RCC 7860 (cell line): ENCODE measurements at regions not wholly inside any gene's neighbourhood (a gene's known extent, or its start where the extent isn't known, plus 50 kb on each side); places are given as distances from the start of the nearest gene placed in this dataset.

Source experiments
- DNase-seq: peaks from one replicate; pipeline ENCODE4 v3.0.0-alpha.2; 2015; ENCODE audit warnings: low spot score
- FAIRE-seq: peaks from 2 replicates; lab custom pipeline; 2012; peaks lifted over from hg19 to GRCh38; lab: Jason Lieb, UNC

- FAIRE-seq (no peak), DNase-seq (no peak)
Measured at GRCh38 chr18:37964885-37965571, 399.4 kb upstream of the CELF4 start.

GRCh38 chr18:37963837-37964236, 398.2 kb upstream of the CELF4 start:
- no peak for FAIRE-seq
- DNase-seq: no peak

DNA sequence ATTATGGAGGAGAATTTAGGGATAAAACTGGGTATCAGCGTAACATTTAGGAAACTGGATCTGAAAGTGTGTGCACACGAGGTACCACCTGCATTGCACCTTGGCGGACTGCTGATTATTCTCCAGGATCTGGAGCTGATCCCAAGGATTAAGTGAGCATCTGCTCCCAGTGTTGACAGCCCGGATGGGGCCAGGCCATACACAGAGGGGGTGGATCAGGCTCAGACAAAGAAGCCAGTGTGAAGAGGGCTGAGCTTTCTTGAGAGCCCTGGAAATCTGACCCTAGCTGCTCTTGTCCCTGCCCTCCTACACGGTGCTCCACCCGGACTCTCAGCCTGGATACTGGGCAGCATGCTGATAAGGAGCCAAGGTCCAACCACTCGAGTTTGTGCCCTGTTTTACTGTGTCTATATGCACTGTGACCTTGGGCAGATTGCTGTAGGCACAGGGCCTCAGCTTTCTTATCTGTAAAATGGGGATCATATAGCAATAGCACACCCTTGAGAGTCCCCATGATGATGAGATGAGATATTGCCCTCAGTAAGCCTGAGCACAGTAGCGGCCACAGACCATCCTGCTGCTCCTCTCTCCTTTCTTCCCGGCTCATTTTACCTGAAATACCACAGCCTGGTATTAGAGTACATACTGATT, 396.8 kb upstream of the CELF4 start:
- FAIRE-seq (no peak), DNase-seq (no peak)

DNA sequence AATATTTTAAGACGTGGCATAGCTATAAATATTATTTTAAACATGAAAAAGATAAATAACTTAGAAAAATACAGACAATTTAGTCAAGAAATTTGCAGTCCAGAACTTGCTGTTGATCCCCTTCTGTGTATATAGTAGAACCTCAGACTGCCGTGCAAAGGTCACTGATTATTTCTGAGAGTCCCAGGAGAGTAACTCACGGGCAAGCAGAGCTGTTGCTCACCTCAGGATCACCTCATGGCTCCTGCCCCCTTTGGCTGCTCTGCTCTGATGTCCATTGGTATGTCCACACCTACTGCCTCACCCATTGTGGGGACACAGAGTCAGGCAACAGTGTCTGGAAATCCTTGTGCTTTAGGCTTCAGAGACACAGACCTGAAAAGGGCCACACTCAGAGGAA, 392.9 kb upstream of the CELF4 start:
- FAIRE-seq (no peak), DNase-seq (no peak)

DNA sequence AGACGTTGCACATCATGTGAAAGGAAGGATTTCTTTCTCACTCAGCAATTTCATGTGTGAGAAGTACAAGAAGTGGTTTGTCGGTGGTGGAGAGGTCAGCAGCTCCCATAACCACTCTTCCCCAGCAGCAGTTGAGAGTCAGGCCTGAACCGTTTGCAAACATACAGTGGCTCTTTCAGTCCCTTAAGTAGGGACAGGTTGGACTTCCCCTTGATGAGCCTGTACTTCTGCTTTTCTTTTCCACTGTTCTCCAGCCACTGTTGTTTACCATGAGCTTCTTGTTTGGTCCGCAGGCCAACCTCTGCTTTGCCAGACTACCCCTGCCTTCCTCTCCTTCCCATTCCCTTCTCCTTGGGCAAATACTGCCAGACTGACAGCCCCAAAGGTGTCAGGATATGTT, 391.3 kb upstream of the CELF4 start:
- FAIRE-seq (no peak), DNase-seq (no peak)

DNA sequence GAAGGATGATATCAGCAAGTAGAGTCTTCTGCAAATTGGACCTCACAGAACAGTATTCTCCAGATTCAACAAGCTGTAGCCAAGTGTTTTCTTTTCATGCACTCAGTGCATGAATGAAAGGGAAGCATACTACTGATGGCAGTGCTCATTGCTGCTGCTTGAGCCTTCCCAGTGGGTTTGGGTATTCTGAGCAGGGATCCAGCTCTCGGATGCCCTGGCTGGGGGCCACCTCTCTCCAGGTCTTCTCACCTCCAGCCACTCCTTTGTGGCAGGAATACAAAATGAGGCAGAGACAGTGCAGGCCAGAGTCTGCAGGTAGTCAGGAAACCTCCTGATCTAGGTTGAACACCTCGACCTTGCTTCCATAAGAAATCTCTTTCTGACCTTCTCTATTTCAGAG, 390.4 kb upstream of the CELF4 start:
- FAIRE-seq: no peak
- DNase-seq: no peak

DNA sequence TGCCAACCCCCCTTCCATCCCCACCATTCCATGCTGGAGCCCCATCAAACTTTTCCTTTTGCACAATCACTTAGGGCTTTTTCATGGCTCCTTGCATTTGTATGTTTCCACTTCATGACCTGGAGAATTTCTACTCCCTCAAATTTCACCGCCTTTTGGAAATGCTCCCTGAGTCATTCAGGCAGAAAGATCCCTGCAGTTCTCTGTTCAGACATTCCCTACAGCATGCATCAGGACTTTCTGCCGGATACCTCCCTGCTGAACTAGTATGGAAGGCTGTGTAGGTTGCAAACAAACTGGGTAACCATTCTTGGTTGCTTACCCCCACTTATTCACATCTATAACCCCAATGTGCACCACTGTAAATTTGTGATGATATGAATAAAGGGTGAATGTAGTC, 389.6 kb upstream of the CELF4 start:
- FAIRE-seq (no peak), DNase-seq (no peak)

DNA sequence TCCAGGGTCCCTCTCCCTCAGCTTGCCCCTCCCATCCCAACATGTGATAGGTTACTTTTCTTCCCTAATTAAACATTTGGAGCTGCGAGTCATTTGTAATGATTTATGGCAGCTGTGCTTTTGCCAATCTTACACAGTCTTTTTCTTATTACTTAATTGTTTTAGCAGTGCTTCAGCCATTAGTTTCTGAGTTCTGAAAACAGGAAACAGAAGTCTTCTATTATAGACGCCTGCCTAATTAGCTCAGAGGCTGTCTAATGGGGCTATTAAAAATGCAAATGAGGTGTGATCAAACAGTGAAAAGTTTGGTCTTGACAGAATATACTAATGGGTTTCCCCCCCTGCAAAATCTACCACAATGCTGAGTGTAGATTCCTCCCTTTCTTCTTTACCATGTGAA, 388.3 kb upstream of the CELF4 start:
- DNase-seq (no peak), FAIRE-seq (no peak)

- FAIRE-seq: no peak
Measured at GRCh38 chr18:37948471-37948870, 382.9 kb upstream of the CELF4 start.

DNA sequence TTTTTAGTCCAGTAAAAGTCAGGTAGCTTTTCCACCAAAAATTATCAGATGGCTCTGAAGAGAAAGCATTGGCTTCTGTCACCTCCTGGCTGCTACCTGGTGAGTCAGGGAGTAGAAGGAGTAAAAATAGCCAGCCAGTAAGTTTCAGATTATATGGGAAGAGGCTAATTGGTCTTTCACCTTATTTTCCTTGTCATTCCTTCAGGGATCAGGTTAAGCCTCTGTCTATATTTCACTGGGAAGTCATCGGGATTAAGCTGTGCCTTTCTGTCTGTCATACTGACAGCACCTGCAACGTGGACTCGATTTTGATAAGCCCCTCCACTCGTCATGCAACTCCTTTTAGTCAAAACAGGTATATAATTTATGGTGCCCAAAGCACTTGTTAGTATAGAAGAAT, 380.7 kb upstream of the CELF4 start:
- DNase-seq (no peak), FAIRE-seq (no peak)

More at GRCh38 chr18:37948471-37948870, 382.9 kb upstream of the CELF4 start:
- DNase-seq: no peak

DNA sequence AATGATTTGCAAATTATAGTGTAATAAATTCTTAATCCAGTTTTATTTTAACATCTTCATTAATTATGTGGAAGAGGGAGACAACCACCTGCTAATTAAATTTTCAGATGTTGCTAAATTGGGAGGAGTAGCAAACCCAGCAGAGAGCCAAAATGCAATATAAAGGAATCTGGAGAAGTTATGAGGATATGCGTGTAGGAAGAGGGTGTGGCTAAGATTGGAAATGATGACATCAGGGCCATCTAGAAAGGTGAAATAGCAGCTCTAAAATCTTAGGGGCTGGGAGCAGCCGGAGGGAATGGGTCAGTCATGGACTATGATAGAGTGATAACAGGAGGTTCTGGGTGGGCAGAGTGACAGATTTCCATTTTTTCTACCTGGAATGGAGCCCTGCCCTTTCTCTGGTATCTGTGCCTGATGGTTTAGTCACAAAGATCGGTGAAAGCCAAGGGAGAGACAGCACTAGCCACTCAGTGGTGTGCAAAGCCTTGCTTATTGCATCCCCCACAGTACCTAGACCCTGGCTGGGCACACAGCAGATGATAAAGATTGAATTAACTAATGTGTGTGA, 379.2 kb upstream of the CELF4 start:
- DNase-seq: no peak
- FAIRE-seq: no peak

- DNase-seq (no peak), FAIRE-seq (no peak)
Measured at GRCh38 chr18:37937287-37937686, 371.7 kb upstream of the CELF4 start.

DNA sequence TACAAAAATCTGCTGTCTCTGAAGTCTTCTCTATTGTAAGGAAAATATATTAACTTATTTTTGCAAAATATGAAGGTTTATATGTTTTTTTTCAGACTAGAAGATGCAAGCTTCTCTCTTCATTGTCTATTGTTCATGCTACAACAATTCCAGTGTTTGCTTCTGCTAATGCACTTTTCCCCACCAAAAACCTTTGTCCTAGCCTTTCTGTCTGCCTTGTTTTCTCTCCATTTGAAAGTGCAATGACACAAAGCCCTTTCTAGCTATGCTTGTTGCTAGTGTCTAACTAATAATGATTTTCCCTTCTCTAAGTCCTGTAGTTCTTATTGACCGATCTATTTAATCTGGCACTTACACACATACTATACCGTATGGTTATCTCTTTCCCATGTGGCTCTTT, 369.5 kb upstream of the CELF4 start:
- DNase-seq (no peak), FAIRE-seq (no peak)

- DNase-seq: no peak
- no peak for FAIRE-seq
Measured at GRCh38 chr18:37930640-37931039, 365.0 kb upstream of the CELF4 start.

DNA sequence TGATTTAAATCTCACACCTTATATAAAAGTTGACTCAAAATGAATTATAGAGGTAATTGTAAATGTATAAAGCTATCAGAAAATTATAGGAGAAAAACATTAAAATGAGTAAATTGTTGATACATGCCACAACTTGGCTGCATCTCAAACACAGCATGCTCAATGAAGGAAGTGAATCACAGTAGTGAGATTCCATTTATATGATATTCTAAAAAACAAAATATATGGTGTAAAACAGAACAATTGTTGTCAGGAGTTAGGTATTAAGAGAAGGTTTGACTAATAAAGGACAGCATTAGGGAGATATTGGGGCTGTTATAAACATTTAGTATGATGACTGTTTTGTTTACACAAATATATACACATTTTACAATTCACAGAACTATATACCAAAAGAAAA, 356.6 kb upstream of the CELF4 start:
- no peak for FAIRE-seq
- no peak for DNase-seq

GRCh38 chr18:37920865-37921264, 355.3 kb upstream of the CELF4 start:
- no peak for FAIRE-seq

DNA sequence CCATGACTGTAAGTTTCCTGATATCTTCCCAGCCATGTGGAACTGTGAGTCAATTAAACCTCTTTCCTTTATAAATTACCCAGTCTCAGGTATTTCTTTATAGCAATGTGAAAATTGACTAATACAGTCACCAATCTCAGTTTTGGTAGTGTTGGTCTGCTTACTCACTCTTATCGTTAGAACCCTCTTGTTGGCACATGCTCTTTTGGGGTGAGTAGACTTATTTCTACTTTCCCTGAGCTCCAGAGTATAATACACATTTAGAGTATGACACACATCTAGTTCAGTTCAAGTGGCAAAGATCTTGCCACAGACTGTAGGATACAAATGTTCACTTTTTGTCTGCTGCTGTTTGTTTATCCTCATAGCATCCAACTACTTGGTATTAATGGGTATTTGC, 347.5 kb upstream of the CELF4 start:
- DNase-seq (no peak), FAIRE-seq (no peak)

More at GRCh38 chr18:37920865-37921264, 355.3 kb upstream of the CELF4 start:
- DNase-seq: no peak

GRCh38 chr18:37902344-37902743, 336.7 kb upstream of the CELF4 start:
- no peak for FAIRE-seq
- no peak for DNase-seq

- FAIRE-seq (no peak), DNase-seq (no peak)
Measured at GRCh38 chr18:37900326-37900725, 334.7 kb upstream of the CELF4 start.

GRCh38 chr18:37889963-37890362, 324.4 kb upstream of the CELF4 start:
- FAIRE-seq (no peak), DNase-seq (no peak)

- DNase-seq: no peak
- FAIRE-seq: no peak
Measured at GRCh38 chr18:37874721-37875120, 309.1 kb upstream of the CELF4 start.

- no peak for FAIRE-seq
- DNase-seq: no peak
Measured at GRCh38 chr18:37873416-37873815, 307.8 kb upstream of the CELF4 start.
